ACC112 (cell line): ENCODE measurements at regions not wholly inside any gene's neighbourhood (a gene's known extent, or its start where the extent isn't known, plus 50 kb on each side); places are given as distances from the start of the nearest gene placed in this dataset.

Experiments
- H2AFZ ChIP-seq: fragments of 200-600 bp; sonication (generic); one replicate; pipeline ENCODE4 v1.6.0; 2017; ENCODE audit warnings: antibody characterized with exemption, low read length; ENCODE audit not compliant: unreplicated experiment
- H3K27ac ChIP-seq: fragments of 200-600 bp; sonication (generic); 2 replicates; pipeline ENCODE4 v1.5.1; 2014; ENCODE audit warnings: low read depth, mild to moderate bottlenecking, antibody characterized with exemption, low read length, moderate library complexity
- H3K27me3 ChIP-seq: fragments of 200-600 bp; sonication (generic); 2 replicates; pipeline ENCODE4 v1.6.1; 2014; ENCODE audit warnings: mild to moderate bottlenecking, antibody characterized with exemption, low read length, moderate library complexity, mixed read lengths; ENCODE audit not compliant: insufficient read depth
- H3K36me3 ChIP-seq: fragments of 200-600 bp; sonication (generic); 2 replicates; pipeline ENCODE4 v1.6.1; 2016; ENCODE audit warnings: mild to moderate bottlenecking, antibody characterized with exemption, low read length, moderate library complexity, mixed read lengths; ENCODE audit not compliant: insufficient read depth
- H3K4me1 ChIP-seq: fragments of 200-600 bp; sonication (generic); one replicate; pipeline ENCODE4 v1.6.1; 2016; ENCODE audit warnings: low read length, mixed read lengths; ENCODE audit not compliant: insufficient read depth, unreplicated experiment, control insufficient read depth
- H3K4me3 ChIP-seq: fragments of 200-600 bp; sonication (generic); 2 replicates; pipeline ENCODE4 v1.5.1; 2014; ENCODE audit warnings: mild to moderate bottlenecking, low read depth, low read length
- H3K79me2 ChIP-seq: fragments of 200-600 bp; sonication (generic); one replicate; pipeline ENCODE4 v1.6.0; 2016; ENCODE audit warnings: low read length; ENCODE audit not compliant: control insufficient read depth, unreplicated experiment, insufficient read depth

DNA sequence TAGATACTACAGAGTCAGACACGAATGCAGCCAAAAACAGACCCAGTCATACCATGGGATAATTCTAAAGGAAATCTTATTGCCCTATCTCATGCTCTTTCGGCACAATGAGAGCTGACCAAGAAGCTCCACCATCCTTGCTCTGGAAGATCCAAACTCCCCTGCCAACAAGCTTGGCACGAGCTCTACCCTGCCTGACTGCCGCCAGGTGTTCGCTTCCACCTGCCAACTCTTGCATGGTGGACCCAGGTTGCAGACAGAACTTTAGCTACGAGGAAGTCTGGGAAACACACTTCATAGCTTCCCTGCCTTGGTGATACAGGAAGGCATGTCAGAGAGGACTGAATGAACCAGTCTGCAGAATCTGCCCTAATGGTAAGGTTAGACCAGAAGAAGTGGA, 355.0 kb downstream of the DRD1 start:
- no peaks in the 10 kb centered on the region for H3K79me2 ChIP-seq

GRCh38 chr5:175082866-175083590, 358.6 kb downstream of the MSX2 start:
- H3K79me2 ChIP-seq = no peaks in the 10 kb centered on the region
- no peaks in the 10 kb centered on the region for H3K27me3 ChIP-seq
- no peaks in the 10 kb centered on the region for H3K4me1 ChIP-seq
- H3K27ac ChIP-seq = no peak overlapping the region
- no peaks in the 10 kb centered on the region for H3K36me3 ChIP-seq
- H3K4me3 ChIP-seq = no peak overlapping the region
- H2AFZ ChIP-seq = no peak overlapping the region

More for the DNA sequence above, 355.0 kb downstream of the DRD1 start:
- Histone ChIP-seq H3K4me1 (no peaks in the 10 kb centered on the region), H3K36me3 (no peaks in the 10 kb centered on the region), H3K27ac (no peak overlapping the region), H3K4me3 (no peak overlapping the region), H2AFZ (no peak overlapping the region), H3K27me3 (no peaks in the 10 kb centered on the region)

- Histone ChIP-seq H3K4me3 (no peak overlapping the region), H3K27me3 (no peaks in the 10 kb centered on the region), H3K36me3 (no peaks in the 10 kb centered on the region), H3K27ac (no peak overlapping the region), H3K79me2 (no peaks in the 10 kb centered on the region), H2AFZ (no peak overlapping the region), H3K4me1 (no peaks in the 10 kb centered on the region)
These were observed 358.0 kb downstream of the MSX2 start for GRCh38 chr5:175082346-175082745.

- no peaks in the 10 kb centered on the region for H3K4me1 ChIP-seq
- no peaks in the 10 kb centered on the region for H3K36me3 ChIP-seq
- no peak overlapping the region for H3K4me3 ChIP-seq
- no peak overlapping the region for H2AFZ ChIP-seq
- no peak overlapping the region for H3K27ac ChIP-seq
- no peaks in the 10 kb centered on the region for H3K27me3 ChIP-seq
- H3K79me2 ChIP-seq = no peaks in the 10 kb centered on the region
These were observed 355.3 kb downstream of the MSX2 start for GRCh38 chr5:175079707-175080106.

DNA sequence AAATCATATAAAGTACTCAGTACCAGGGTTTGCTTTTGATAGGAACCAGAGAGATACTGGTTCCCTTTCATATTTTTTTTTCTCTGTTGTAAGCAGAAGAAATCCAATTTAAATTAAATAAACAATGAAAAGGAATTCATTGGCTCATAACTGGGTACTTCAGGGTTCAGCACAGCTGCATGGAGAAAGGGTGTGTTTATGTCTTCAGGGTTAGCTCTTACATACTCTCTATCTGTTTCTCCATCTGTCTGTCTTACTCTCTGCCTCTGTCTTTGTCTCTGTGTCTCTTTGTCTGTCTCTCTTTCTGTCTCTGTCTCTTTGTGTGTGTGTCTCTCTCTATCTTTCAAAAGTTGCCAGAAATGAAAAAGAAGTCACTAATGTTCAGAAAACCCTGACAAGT, 345.9 kb downstream of the MSX2 start:
- Histone ChIP-seq H2AFZ (no peak overlapping the region), H3K4me3 (no peak overlapping the region), H3K79me2 (no peaks in the 10 kb centered on the region), H3K27ac (no peak overlapping the region), H3K27me3 (no peaks in the 10 kb centered on the region), H3K36me3 (no peaks in the 10 kb centered on the region), H3K4me1 (no peaks in the 10 kb centered on the region)

DNA sequence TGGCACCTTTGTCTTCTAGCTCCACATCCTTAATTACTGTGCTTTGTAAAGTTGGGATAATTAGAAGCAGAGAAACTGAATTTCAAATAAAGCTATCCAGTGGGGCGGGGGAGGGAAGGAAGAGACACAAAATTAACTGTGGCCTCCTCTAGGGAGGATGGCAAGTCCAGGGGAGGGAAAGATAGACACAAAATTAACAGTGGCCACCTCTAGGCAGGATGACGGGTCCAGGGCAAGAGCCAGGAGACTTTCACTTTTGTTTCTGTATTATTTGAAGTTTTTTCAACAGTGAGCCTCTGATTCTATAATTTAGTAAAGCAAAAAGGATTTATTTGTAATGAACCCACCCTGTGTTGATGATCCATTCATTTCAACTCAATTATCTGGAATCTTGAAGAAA, 335.9 kb downstream of the MSX2 start:
- Histone ChIP-seq H2AFZ (peak overlapping the region; percentile 70), H3K4me3 (peak overlapping the region; percentile 72), H3K36me3 (no peaks in the 10 kb centered on the region), H3K27me3 (no peaks in the 10 kb centered on the region), H3K79me2 (no peaks in the 10 kb centered on the region), H3K27ac (0 out of 2 replicates have a peak overlapping the region, but pooled peaks have one; percentile 5), H3K4me1 (no peaks in the 10 kb centered on the region)

DNA sequence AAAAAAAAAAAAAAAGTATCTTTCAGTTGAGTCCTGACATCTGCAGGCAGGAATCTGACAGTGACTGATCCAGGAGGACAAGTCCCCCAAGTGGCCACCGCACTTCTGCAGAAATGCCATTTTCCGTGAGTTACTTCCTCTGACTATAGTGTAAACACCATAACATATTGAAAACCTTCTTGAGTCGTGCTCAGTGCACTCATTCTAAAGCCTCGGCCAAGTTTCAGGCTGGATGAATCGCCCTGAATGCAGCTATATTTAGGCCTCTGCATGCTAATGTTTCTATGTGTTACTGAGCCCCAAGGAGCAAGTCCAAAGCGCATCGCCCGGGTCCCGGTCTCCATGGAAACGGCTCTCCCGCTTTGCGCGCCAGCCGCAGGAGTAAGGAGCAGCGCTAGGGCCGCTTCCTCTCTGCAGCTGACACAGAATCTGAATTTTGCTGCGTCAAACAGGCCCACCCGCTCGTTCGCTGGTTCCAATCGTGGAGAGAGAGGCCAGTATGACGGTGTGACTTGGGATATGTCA, 335.4 kb downstream of the MSX2 start:
- Histone ChIP-seq H3K4me1 (no peaks in the 10 kb centered on the region), H3K27me3 (no peaks in the 10 kb centered on the region), H2AFZ (peak overlapping the region; percentile 70), H3K4me3 (peak overlapping the region; percentile 72), H3K36me3 (no peaks in the 10 kb centered on the region), H3K79me2 (no peaks in the 10 kb centered on the region), H3K27ac (0 out of 2 replicates have a peak overlapping the region, but pooled peaks have one; percentile 5)

- no peaks in the 10 kb centered on the region for H3K79me2 ChIP-seq
- H3K4me1 ChIP-seq = no peaks in the 10 kb centered on the region
- H3K36me3 ChIP-seq = no peaks in the 10 kb centered on the region
- no peaks in the 10 kb centered on the region for H3K27me3 ChIP-seq
- no peak overlapping the region for H3K27ac ChIP-seq
- H3K4me3 ChIP-seq = no peak overlapping the region
- H2AFZ ChIP-seq = no peak overlapping the region
These were observed 332.4 kb downstream of the MSX2 start for GRCh38 chr5:175056831-175057230.

- no peak overlapping the region for H3K27ac ChIP-seq
These were observed 329.9 kb downstream of the MSX2 start for GRCh38 chr5:175054243-175054642.

GRCh38 chr5:175052351-175052750, 328.0 kb downstream of the MSX2 start:
- H3K79me2 ChIP-seq = no peaks in the 10 kb centered on the region
- H3K4me3 ChIP-seq = no peak overlapping the region
- no peak overlapping the region for H2AFZ ChIP-seq
- H3K4me1 ChIP-seq = no peaks in the 10 kb centered on the region
- no peaks in the 10 kb centered on the region for H3K27me3 ChIP-seq
- H3K36me3 ChIP-seq = no peaks in the 10 kb centered on the region
- H3K27ac ChIP-seq = no peak overlapping the region

More at GRCh38 chr5:175054243-175054642, 329.9 kb downstream of the MSX2 start:
- Histone ChIP-seq H2AFZ (no peak overlapping the region), H3K36me3 (no peaks in the 10 kb centered on the region), H3K4me3 (no peak overlapping the region), H3K27me3 (no peaks in the 10 kb centered on the region), H3K4me1 (no peaks in the 10 kb centered on the region), H3K79me2 (no peaks in the 10 kb centered on the region)

DNA sequence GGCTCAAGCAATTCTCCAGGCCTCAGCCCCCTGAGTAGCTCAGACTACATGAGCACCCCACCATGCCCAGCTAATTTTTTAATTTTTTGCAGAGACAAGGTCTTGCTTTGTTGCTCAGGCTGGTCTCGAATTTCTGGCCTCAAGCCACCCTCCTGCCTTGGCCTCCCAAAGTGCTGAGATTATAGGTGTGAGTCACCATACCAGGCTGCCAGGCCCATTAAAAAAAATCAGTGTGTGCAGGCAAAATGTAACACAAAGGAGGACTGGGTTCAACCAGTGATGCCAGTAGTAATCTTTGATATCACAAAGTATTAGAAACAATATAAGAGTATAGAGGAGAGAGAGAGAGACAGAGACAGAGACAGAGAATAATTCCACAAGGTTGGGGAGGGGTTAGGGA, 322.7 kb downstream of the MSX2 start:
- Histone ChIP-seq H3K79me2 (no peaks in the 10 kb centered on the region), H3K4me3 (no peak overlapping the region), H3K36me3 (no peaks in the 10 kb centered on the region), H3K27ac (no peak overlapping the region), H3K4me1 (no peaks in the 10 kb centered on the region), H2AFZ (no peak overlapping the region), H3K27me3 (no peaks in the 10 kb centered on the region)
